ENCODE measurements at regions not wholly inside any gene's neighbourhood (a gene's known extent, or its start where the extent isn't known, plus 50 kb on each side); places are given as distances from the start of the nearest gene placed in this dataset.
"Not testable (repeated sequence)": the region's sequence is repeated elsewhere in the genome, so short reads cannot be mapped to it uniquely, and the experiment has no call there.

- TF ChIP-seq ZC3H11A (IDR thresholded peaks at IDR 0.05); CHD2 (IDR thresholded peaks at IDR 0.05; ENCODE audit: low read length, partially characterized antibody); CTCF (IDR thresholded peaks at IDR 0.05): not testable (repeated sequence)
Observed at GRCh38 chr1:120267894-120268551, 91.7 kb upstream of the SEC22B start.
